DND-41 (cell line): ENCODE measurements at regions not wholly inside any gene's neighbourhood (a gene's known extent, or its start where the extent isn't known, plus 50 kb on each side); places are given as distances from the start of the nearest gene placed in this dataset.

Experiments
- ATAC-seq: fragments of 200-7000 bp; cut with Tn5 transposase; 3 replicates; pipeline ENCODE4 v1.9.1; 2021; ENCODE audit warnings: low read depth; ENCODE audit not compliant: insufficient read depth
- DNase-seq: peaks from one replicate; pipeline ENCODE4 v3.0.0-alpha.2; 2020
- H2AFZ ChIP-seq: 2 replicates; pipeline ENCODE4 v1.6.0; 2012; ENCODE audit warnings: low read depth, low read length
- H3K27ac ChIP-seq: 2 replicates; pipeline ENCODE4 v1.5.1; 2012; ENCODE audit warnings: low read length, inconsistent platforms
- H3K27me3 ChIP-seq: fragments of 200-600 bp; sonication (generic); 2 replicates; pipeline ENCODE4 v1.6.0; 2012; ENCODE audit warnings: low read length, mild to moderate bottlenecking, inconsistent platforms; ENCODE audit not compliant: insufficient read depth, poor library complexity
- H3K36me3 ChIP-seq: 2 replicates; pipeline ENCODE4 v1.5.1; 2012; ENCODE audit warnings: low read length, inconsistent platforms; ENCODE audit not compliant: insufficient read depth
- H3K4me1 ChIP-seq: 2 replicates; pipeline ENCODE4 v1.5.1; 2012; ENCODE audit warnings: mild to moderate bottlenecking, low read length; ENCODE audit not compliant: insufficient read depth
- H3K4me2 ChIP-seq: 2 replicates; pipeline ENCODE4 v1.6.0; 2012; ENCODE audit warnings: mild to moderate bottlenecking, moderate library complexity, low read length, inconsistent platforms; ENCODE audit not compliant: insufficient read depth
- H3K4me3 ChIP-seq, 2 experiments: fragments of 200-600 bp in 1 of 2; shearing (Covaris generic) in 1 of 2; 2 replicates each; pipeline ENCODE4 v1.5.1; 2012 to 2016; ENCODE audit warnings: inconsistent platforms in 2 of 2, low read length in 2 of 2, mild to moderate bottlenecking in 2 of 2, low read depth in 1 of 2, moderate library complexity in 1 of 2
- H3K79me2 ChIP-seq: 2 replicates; pipeline ENCODE4 v1.6.0; 2012; ENCODE audit warnings: low read length, inconsistent platforms; ENCODE audit not compliant: insufficient read depth
- H3K9ac ChIP-seq: 2 replicates; pipeline ENCODE4 v1.6.0; 2012; ENCODE audit warnings: low read depth, mild to moderate bottlenecking, inconsistent platforms, low read length, moderate library complexity
- H3K9me3 ChIP-seq: 2 replicates; pipeline ENCODE4 v1.5.1; 2012; ENCODE audit warnings: low read length, moderate library complexity, mild to moderate bottlenecking, inconsistent platforms; ENCODE audit not compliant: insufficient read depth, severe bottlenecking
- H4K20me1 ChIP-seq: 2 replicates; pipeline ENCODE4 v1.6.0; 2012; ENCODE audit warnings: low read length; ENCODE audit not compliant: insufficient read depth
- EZH2 ChIP-seq: IDR thresholded peaks from 3 replicates; pipeline ENCODE4 v1.6.1; 2012; ENCODE audit warnings: borderline replicate concordance, low read depth, mild to moderate bottlenecking, moderate library complexity, low read length, inconsistent platforms; ENCODE audit not compliant: severe bottlenecking
- TF ChIP-seq, protein P1 (sequence below): IDR thresholded peaks from 2 replicates; pipeline ENCODE4 v1.5.1; 2012; ENCODE audit warnings: borderline replicate concordance, low read length, moderate library complexity, mild to moderate bottlenecking; ENCODE audit not compliant: poor library complexity, severe bottlenecking; ENCODE audit errors: extremely low read depth

DNA sequence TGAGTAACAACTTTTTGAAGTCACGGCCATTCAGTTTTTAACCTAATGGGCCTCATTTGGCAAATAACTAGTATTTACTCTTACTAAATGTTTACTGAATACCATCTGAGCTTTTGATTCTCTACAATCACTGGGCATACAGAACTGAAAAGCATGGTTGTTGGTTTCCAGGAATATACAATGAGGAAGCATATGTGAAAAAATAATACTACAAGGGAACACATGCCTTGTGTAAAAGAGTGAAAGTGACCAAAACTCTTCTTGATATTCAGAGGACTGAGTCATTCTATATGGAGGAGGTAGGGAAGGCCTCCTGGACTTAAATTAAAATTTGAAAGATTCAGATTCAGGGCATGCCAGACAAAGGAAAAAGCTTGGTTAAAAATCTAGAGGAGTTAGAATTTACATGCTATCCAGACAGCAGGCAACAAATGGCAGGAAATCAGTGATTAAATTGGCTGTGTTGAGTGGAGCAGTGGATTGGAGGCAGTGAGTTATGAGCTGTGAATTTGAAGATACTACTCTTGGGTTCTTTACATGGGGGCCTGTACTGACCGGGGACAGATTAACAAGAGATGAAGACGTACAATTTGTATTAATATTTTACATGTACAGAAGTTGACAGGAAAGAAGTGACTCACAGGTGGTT lies 53.6 kb upstream of the NRXN1 start:
- H3K79me2 ChIP-seq: no peaks in the 10 kb centered on the region
- no peaks in the 10 kb centered on the region for H4K20me1 ChIP-seq
- no peak overlapping the region for H2AFZ ChIP-seq
- TF ChIP-seq, protein P1, sequence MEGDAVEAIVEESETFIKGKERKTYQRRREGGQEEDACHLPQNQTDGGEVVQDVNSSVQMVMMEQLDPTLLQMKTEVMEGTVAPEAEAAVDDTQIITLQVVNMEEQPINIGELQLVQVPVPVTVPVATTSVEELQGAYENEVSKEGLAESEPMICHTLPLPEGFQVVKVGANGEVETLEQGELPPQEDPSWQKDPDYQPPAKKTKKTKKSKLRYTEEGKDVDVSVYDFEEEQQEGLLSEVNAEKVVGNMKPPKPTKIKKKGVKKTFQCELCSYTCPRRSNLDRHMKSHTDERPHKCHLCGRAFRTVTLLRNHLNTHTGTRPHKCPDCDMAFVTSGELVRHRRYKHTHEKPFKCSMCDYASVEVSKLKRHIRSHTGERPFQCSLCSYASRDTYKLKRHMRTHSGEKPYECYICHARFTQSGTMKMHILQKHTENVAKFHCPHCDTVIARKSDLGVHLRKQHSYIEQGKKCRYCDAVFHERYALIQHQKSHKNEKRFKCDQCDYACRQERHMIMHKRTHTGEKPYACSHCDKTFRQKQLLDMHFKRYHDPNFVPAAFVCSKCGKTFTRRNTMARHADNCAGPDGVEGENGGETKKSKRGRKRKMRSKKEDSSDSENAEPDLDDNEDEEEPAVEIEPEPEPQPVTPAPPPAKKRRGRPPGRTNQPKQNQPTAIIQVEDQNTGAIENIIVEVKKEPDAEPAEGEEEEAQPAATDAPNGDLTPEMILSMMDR: no peak
- TF ChIP-seq EZH2: no peak
- no peaks in the 10 kb centered on the region for H3K4me1 ChIP-seq
- H3K4me2 ChIP-seq: no peak overlapping the region
- DNase-seq (no peak), ATAC-seq (no peak)
- H3K36me3 ChIP-seq: no peaks in the 10 kb centered on the region
- H3K9ac ChIP-seq: no peak overlapping the region
- H3K4me3 ChIP-seq: no peak overlapping the region
- H3K27me3 ChIP-seq: no peaks in the 10 kb centered on the region
- no peaks in the 10 kb centered on the region for H3K9me3 ChIP-seq
- H3K27ac ChIP-seq: no peak overlapping the region

DNA sequence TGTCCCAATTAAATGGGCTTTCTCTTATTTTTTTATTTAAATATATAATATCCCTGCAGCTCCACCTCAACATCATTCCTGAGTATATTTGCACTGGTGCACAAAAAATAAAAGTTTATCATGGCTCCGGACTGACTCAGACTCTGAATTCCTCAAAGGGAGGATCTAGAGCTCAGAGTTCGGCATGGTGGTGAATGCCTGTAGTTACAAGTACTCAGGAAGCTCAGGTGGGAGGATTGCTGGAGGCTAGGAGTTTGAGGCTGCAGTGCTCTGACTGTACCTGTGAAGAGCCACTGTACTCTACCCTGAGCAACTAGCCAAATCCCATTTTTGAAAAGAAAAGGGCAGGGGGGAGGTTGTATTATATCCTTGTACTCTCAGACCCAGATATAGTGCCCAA lies 52.8 kb upstream of the NRXN1 start:
- DNase-seq: no peak
- H3K4me1 ChIP-seq: no peaks in the 10 kb centered on the region
- H2AFZ ChIP-seq: no peak overlapping the region
- H3K9me3 ChIP-seq: no peaks in the 10 kb centered on the region
- H4K20me1 ChIP-seq: no peaks in the 10 kb centered on the region
- no peak for ATAC-seq
- no peak overlapping the region for H3K27ac ChIP-seq
- no peaks in the 10 kb centered on the region for H3K27me3 ChIP-seq
- H3K4me2 ChIP-seq: no peak overlapping the region
- H3K36me3 ChIP-seq: no peaks in the 10 kb centered on the region
- no peak for TF ChIP-seq EZH2
- TF ChIP-seq, protein P1: no peak
- H3K4me3 ChIP-seq: no peak overlapping the region
- no peaks in the 10 kb centered on the region for H3K79me2 ChIP-seq
- no peak overlapping the region for H3K9ac ChIP-seq
